Stimulated activated CD4-positive, alpha-beta T cell treated with anti-CD3 and anti-CD28 coated beads, TNF-alpha, amount 100 ng/mL, for 1 hour (primary cell): ENCODE measurements at regions not wholly inside any gene's neighbourhood (a gene's known extent, or its start where the extent isn't known, plus 50 kb on each side); places are given as distances from the start of the nearest gene placed in this dataset.
"Not testable (repeated sequence)": the region's sequence is repeated elsewhere in the genome, so short reads cannot be mapped to it uniquely, and the experiment has no call there.

Experiments used
- DNase-seq, 3 donors: peaks; one replicate each; pipeline ENCODE4 v3.0.0-alpha.2; 2020; ENCODE audit warnings: low read depth in 3 of 3, low spot score in 1 of 3

DNA sequence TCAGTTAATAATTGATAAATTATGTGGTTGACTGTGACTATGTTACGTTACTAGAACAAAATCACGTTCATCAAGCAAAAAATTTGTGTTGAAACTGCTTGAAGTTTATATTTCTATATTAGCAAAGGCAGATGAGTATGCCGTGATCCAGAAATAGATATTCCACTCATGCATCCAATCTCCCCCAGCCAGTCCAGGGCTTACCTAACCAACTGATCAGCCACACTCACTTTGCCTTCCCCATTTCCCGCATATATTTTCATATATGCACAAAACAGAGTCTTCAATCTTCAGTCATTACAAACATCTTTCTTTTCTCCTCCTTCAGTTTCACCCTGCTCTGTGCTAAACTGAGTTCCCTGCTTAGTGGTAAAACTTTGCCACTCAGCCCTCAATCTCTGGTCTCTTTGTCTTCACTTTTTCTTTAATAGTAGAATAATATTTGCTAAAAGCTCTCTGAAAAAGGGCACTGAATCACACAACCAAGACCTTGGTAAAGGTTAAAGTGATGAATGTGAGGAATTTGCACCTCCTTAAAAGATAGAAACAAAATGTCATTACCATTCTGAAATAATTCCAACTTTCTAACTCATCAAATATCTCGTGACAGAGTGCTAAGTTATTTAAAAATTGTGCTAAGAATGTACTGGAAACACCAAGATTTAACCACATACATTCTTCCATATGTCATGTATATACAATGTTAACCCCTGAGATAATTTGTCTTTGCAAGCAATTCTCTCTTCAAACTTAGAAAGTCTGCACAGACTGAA lies 893.2 kb upstream of the CRIM1 start:
- no peak for DNase-seq

GRCh38 chr2:35461406-35461805 lies 894.2 kb upstream of the CRIM1 start:
- no peak for DNase-seq

DNA sequence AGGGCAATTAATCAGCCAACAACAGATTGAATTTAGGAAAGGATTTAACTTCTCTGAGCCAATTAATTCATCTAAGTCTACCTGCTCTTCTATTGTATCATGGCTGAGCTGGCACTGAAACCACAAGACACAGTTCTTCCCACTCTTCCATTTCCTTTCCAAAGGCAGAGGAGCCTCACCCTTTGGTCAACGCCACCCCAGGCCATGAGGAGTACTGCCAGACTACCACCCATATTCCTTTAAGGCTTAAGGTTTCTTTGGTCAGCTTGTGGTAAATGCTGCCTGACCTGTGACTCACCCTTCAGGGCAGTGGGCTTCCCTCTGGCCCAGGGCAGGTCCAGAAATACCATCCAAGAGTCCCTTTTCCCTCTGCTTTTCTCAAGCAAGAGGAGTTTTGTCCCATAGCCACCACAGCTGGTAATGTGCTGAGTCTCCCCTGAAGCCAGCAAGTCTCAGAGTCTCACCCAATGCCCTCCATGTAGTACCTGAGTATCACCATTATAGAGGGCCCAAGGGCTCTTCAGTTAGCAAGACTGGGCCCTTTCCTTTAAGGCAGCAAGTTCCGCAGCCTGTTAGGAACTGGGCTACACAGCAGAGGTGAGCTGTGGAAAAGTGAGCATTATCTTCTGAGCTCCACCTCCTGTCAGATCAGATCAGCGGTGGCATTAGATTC lies 900.5 kb upstream of the CRIM1 start:
- no peak for DNase-seq

DNA sequence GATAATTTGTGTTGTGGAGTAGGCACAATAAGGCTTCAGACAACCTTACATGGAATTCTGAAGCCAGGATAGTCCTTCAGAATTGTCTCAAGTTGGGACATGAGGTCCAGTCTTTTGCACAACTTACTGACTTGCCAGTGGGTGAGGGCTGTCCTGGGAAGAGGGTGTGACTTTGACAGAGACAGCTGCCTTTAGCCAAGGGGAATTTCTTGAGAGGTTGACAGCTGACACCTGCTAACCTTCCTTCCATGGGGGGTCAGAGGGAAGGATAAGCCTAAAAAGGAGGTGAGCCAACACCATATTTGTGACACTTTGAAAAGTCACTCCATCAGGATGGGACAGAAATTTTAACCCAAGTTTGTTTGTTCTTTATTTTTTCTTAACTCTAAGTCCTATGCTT lies 907.8 kb upstream of the CRIM1 start:
- no peak for DNase-seq

DNA sequence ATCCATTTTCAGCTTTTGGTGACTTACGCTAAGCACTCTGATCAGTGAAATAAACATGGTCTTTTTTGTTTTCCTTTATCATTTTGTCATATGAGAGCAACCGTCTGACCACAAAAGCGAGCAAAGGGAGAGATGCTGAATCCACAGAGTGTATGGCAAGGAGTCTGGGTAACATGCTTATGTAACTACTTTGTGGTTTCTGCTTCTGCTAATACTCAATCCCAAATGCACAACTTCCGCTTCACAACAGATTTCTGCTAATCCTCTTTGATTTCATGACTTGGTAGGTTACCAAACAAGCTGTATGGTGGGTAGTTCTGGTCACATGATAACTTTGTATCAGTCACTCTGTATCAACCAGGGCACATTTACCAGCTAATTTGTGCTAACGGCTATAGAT lies 908.4 kb upstream of the CRIM1 start:
- no peak for DNase-seq

DNA sequence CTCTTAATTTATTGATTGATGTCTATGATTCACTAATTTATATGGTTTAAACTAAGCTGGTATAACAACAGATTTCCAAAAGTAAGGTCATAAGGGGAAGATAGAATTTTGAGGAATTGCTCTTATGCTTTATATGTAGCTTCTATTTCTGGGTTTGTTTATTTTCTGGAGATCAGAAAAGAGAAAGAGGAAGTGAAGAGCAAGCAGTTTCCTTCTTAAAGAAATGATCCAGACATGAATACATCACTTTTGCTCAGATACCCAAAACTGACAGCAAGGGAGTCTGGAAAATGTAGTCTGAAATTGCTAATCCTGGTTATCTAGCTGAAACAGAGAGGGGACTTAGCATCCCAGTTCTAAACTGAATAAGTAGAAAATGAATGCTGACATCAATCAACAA lies 912.5 kb upstream of the CRIM1 start:
- no peak for DNase-seq

DNA sequence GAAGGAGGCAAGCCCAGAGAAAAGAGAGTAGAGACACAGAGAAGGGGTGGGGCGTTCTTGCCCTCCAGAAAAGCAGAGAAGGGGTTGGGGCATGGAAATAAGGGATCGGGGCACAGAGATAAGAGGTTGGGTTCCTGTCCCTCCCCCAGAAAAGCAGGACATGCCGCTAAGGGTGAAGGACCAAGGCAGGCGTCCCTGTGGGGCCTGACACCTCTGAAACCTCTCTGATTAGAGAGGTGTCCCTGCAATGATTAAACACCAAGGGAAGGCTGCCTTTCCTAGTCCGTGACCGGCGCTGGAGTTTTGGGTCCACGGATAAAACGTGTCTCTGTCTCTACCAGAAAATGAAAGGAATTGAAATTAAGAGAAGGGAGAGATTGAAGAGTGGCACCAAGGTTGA lies 914.0 kb upstream of the CRIM1 start:
- DNase-seq, result not testable (repeated sequence)

DNA sequence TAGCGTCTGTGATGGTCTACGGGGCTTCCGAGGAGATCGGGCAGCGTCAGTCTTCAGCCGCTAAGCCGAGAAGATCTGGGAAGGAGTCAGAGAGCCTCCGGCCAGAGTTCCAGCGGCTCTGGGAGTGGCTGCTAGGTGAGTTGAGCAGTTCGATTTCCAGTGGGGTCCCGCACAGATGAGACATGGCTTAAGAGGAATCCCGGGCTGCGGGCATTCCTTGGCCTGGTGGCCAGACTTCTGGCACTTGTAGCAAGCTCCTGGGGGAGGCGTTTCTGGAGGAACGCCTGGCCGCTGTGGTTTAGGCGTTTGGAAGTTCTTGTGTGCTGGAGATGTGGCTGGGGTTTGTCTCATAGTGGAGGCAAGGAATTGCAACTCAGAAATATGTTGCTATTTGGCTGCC lies 915.3 kb upstream of the CRIM1 start:
- DNase-seq, result not testable (repeated sequence)

DNA sequence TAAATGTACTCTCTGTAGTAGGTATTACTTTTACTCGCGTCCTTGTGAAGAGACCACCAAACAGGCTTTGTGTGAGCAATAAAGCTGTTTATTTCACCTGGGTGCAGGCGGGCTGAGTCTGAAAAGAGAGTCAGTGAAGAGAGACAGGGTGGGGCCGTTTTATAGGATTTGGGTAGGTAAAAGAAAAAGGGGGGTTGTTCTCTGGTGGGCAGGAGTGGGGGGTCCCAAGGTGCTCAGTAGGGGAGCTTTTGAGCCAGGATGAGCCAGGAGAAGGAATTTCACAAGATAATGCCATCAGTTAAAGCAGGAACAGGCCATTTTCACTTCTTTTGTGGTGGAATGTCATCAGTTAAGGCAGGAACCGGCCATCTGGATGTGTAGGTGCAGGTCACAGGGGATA lies 918.7 kb upstream of the CRIM1 start:
- not testable (repeated sequence) for DNase-seq

GRCh38 chr2:35428548-35428947 lies 927.0 kb upstream of the CRIM1 start:
- DNase-seq, result no peak

- DNase-seq, result no peak
Observed at GRCh38 chr2:35421485-35421884, 934.1 kb upstream of the CRIM1 start.

DNA sequence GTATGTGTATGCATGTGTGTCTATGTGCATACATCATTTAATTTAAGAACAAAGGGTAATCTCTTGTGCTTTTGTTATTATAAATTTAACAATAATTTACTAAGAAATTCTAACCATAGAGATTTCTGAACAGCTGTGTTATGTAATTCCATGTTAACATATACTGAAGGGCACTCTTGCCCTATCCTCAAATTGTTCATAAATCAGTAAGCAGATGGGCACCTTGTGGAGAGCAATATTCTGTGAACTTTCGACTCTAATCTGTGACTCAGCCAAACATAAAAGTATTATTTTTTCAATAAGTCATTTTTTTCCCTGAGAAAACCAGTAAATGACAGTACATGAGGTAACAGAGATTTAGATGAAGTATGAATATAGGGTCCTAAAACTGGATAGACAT lies 938.3 kb upstream of the CRIM1 start:
- DNase-seq, result no peak

GRCh38 chr2:35416391-35417140 lies 939.0 kb upstream of the CRIM1 start:
- DNase-seq, result no peak

DNA sequence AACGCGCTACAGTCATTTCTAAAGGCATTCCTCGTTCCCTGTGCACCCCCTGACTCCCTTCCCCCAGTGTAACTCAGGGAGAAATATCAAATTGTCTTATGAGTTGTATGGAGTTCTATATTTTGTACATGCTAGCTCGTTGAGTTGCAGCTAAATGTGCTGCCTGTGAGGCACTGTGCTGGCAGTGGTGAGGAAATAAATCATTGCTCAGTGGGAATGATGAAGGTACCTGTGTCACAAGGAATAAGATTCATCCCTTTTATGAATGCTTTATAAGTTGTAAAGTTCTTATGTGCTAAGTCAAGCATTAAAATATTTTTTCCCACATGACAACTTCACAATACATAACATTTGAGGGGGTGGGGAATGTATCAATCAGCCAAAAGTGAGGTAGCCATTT lies 939.6 kb upstream of the CRIM1 start:
- no peak for DNase-seq

DNA sequence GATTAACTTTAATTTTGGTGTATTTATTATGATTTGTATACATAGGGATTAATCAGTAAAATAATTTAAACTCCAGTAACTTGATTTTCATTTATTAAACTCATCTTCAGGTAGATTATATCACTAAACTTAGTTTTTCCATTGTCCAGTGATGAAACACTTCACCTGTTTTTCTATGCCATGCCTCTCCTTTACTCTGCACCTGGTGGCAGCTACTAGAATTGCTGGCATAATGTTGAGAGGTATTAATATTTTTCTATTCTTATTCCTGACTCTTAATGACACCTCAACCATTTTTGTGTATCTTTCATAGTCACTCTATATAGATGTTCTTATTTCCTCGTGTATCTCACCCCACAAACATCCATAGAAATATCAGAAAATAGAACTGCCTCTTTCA lies 940.3 kb upstream of the CRIM1 start:
- DNase-seq, result no peak

- DNase-seq, result peak in 1 of 3 donors; percentile 16
Observed at GRCh38 chr2:35410431-35411061, 945.0 kb upstream of the CRIM1 start.

GRCh38 chr2:35409762-35410161 lies 945.8 kb upstream of the CRIM1 start:
- DNase-seq, result no peak

DNA sequence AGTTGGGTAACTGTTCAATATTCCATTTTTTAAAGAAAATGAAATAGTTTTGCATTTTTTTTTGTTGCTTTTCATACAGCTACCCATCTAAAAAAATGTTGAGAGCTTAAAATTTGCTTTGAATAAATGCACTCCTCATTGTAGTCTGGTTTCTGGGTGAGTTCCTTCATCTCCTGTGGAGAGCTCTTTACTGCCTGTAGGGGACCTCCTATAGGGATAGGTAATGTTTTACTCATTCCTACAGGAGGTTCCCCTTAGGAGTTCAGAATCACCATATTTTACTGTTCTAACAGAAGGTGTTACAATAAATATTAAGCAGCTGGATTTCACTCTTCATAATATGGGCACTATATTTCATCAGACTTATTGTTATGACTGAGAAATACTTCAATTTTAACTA lies 947.3 kb upstream of the CRIM1 start:
- DNase-seq, result no peak

DNA sequence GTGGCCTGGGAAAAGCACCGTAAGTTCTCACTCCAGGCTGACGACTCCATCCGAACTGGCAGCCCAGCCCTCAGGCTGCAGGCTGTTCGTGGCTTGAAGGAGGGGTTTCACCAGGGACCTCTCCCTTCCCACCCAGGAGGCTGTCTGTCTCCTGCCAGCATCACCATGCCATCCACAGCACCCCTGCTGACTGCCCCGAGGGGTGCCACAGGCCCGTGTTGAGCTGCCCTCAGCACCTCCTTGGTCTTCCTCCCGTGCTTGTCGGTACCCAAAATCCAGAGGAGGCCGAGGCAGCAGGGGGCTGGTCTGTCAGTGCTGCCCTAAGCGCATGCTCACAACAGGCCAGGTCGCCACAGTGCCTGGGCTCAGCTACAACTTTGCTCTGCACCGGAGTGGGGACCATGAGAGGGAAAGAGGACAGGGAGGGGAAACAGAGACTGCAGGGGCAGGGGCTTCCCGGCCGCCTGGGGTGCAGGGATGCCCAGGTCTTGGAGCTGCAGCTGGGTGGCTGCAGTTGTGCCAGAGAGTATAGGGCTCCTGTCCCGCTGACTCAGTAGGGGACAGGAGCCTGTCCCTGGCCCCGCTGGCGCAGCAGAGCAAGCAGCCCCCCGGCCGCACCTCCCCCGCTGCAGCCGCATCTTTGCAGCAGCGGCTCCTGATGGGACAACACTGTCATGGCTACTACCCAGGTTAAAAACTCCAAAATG lies 963.7 kb upstream of the CRIM1 start:
- DNase-seq, result no peak

- DNase-seq, result no peak
Observed at GRCh38 chr2:35378791-35379190, 976.8 kb upstream of the CRIM1 start.

- no peak for DNase-seq
Observed at GRCh38 chr2:35374845-35375244, 980.7 kb upstream of the CRIM1 start.
